Fibroblast of skin of abdomen (primary cell): ENCODE measurements at regions not wholly inside any gene's neighbourhood (a gene's known extent, or its start where the extent isn't known, plus 50 kb on each side); places are given as distances from the start of the nearest gene placed in this dataset.
A peak's percentile ranks its signal among the peaks of the same experiment; 100 is the strongest.

Experiments used
- DNase-seq: peaks from one replicate; pipeline ENCODE4 v3.0.0-alpha.2; 2013

- DNase-seq = no peak
These were observed 96.7 kb upstream of the CLDN10 start for GRCh38 chr13:95455782-95456181.

GRCh38 chr13:95456815-95457214 lies 95.7 kb upstream of the CLDN10 start:
- no peak for DNase-seq

DNA sequence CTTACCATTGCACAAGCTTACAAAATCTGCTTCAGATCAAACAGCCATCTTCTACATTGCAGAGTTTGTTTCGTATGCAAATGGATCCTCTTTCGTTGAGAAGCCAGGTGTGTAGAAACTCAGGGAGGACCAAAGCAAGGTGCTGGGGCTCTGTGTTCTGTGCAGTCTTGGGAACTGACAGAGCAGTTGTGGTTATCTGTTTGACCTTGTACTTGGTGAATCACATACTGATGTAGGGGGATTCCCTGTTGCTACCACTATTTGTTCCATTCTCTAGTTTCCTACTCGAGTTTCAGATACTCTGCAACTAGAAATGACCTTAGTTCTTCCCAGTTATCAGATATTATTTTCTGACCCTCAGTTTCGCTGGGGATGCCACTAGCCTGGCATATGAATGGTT lies 95.2 kb upstream of the CLDN10 start:
- no peak for DNase-seq

GRCh38 chr13:95462801-95463200 lies 89.7 kb upstream of the CLDN10 start:
- no peak for DNase-seq

GRCh38 chr13:95463531-95463930 lies 89.0 kb upstream of the CLDN10 start:
- DNase-seq = no peak

DNA sequence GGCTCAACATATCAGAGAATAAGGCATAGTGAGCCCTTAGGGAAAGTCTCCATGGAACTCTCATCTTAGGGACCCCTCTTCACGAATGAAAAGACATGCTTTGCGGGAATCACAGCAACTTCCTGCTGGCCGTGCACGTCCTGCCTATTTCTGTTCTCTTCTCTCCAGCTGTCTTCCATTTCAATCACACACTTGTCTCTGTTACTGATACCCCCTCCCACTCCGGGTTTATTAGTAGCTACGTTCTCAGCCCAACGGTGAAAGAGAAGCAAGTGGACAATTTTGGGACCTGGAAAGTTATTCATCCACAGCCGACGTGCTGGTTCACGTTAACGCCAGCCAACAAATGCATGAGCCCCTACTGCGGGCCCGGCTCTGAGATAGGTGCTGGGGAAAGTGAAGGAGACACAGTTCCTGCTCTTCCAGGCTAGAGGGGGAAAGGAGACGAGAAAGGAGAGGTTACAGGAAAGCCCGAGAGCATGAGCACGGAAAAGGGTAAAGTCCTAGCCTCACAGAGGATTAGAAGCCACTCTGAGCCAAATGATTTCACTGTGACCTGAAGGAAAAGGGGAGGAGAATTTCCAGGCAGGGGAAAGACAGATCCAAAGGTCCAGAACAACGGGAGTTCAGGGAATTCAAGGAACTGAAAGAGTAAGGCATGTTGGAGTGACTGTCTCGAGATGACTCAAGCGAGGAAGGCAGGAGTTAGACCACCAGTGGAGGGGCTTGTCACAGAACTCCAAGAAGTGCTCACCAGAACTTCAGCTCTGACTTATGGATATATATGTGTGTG lies 81.8 kb upstream of the CLDN10 start:
- no peak for DNase-seq

DNA sequence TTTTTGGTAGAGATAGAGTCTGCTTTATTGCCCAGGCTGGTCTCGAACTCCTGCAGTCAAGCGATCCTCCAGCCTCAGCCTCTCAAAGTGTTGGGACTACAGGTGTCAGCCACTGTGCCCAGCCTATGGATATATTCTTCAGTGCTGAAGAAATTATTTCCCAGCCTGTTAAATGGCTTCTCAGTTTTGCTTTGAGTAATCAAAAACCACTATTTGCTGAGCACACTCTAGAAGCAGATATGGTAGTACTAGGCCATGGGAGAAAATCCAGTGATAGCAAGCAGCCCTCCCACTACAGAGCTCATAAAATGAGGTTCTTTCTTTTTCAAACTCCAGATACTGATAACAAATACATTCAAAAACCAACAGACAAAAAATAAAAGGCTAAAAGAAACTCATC lies 80.6 kb upstream of the CLDN10 start:
- DNase-seq = no peak

DNA sequence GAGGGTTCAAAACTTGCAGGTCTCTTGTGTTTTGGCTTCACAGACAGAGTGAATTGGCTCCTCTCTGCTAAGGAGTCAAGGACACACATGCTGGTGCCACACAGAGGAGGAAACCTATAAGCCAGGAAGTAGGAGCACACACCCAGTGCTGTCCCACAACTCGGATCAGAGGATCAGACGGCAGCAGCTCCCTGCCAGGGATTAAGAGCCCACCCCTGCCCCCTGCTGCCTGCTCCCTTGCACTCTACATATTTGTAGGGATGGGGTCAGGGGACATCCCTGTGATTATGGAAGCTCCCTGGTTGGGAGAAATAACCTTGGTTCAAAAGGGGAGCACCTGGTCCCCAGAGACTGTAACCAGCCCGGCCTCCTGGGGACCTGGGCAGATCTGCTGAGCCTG lies 77.5 kb upstream of the CLDN10 start:
- DNase-seq = no peak

DNA sequence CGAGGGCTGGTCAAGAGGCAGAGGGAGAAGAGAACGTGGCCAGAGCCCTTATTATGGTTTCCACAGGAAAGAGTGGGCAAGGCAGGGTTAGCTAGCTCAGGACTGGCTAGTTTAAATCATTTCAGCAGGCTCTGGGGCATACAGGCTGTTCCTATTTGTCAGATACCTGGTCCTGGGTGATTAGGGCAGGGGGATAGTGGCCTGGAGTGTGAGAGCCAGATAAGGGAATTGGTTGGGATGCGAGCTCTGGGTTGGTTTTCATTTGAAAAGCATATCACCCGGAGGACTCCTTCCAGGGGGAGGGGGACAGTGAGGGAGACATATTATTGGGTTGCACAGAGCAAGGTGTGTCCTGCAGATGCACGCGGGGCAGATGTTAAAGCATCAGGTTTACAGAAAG lies 75.3 kb upstream of the CLDN10 start:
- DNase-seq = no peak

GRCh38 chr13:95479731-95480130 lies 72.8 kb upstream of the CLDN10 start:
- DNase-seq = no peak

DNA sequence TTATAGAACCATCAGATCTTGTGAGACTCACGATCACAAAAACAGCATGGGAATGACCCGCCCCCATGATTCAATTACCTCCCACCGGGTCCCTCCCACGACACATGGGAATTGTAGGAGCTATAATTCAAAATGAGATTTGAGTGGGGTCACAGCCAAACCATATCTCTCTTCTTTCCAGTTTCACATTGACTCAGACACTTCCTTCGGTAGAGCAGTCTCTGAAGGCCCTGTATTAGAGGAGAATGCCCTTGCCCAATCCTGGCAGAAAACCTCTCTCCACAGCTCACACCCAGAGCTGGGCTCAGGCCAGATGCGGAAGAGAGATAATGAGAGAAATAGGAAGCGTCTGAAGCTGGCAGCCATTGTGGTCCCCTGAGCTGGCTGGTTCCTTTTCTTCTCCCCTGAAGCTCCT lies 72.4 kb upstream of the CLDN10 start:
- DNase-seq = no peak

GRCh38 chr13:95480791-95481780 lies 71.4 kb upstream of the CLDN10 start:
- DNase-seq = no peak

GRCh38 chr13:95484052-95484451 lies 68.5 kb upstream of the CLDN10 start:
- DNase-seq = no peak

DNA sequence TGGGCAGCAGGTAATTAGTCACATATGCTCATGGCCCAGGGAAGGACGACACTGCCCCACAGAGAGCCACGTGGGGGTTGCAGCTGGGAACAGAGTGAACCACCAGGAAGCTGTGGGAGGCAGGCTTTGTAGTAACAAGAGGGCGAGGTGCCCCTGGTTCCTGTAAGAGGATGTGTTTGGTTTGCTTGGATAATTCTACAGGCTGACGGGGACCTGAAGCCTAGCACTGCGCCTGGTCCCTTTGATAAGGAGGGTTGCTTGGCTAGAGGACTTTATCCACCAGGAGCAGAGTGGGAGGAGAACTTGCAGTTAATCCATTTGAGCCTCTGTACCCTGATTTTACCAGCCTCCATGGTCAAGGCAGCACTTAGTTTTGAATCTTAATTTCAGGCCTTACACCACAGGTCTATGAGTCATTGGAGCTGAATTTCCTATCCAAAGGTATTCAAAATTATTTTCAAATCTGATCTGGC lies 67.4 kb upstream of the CLDN10 start:
- no peak for DNase-seq

- no peak for DNase-seq
These were observed 66.9 kb upstream of the CLDN10 start for GRCh38 chr13:95485518-95486144.

DNA sequence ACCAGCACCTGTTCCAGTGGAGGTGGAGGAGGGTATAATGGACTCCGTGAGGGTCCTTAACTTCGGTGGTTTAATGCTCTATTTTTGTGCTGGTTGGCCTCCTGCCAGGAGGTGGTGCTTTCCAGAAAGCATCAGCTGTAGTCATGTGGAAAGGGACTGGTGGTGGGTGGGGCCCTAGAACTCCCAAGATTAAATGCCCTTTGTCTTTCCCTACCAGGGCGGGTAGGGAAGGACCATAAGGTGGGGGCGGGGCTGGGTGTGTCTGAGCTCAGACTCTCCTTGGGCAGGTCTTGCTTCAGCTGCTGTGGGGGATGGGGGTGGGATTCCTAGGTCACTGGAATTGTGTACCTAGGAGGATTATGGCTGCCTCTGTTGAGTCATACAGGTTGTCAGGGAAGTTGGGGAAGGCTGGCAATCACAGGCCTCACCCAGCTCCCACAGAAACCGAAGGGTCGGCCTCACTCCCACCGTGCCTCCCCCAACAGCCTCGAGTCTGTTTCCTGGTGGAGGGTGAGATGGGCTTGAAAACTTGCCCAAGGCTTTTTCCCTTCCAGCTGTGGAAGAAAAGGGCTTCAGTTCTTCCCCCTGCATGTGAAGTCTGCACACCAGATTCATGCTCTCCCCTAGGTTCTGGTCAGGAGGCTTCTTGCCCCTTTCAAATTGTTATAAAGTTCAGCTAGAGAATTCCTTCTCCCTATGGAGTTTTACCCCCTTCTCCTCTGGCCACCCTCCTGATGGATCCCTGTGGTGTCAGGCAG lies 60.3 kb upstream of the CLDN10 start:
- DNase-seq = no peak

DNA sequence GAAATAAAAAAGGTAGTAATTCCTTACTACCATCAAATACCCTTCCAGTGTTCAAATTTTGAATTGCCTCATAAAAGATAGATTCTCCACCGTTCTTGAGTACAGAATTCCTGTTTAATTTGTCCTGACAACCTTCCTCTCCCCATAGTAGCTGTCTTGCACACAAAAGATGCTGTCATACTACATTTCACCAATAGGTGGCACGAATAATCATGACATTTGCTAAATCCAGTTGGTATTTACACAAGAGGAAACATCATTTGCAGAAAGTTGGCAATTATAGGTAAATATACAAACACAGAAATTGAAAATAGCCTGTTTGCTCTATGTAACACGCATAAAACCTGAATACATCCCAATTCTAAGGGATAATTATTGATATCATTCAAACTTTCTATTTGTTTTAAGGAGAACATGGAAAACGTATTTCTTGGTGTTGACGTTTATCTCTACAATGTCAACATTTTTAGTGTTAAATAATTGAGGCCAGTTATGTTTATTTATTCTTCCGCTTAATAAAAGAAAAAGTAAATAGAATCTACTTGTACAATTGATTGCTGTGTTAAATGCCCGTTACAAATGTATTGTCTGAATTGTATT lies 58.3 kb upstream of the CLDN10 start:
- DNase-seq = peak; percentile 38

DNA sequence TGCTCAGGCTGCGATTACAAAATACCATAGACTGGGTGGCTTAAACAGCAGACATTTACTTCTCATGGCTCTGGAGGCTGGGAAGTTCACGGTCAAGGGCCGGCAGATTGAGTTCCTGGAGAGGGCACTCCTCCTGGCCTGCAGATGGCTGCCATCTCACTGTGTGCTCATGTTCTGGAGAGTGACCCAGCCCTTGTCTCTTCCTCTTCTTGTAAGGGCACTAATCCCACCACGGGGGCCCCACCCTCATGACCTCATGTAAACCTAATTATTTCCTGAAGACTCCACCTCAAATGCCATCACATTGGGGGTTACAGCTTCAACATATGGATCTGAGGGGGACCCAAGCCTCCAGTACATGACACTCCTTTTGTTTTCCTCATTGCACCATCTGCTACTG lies 56.0 kb upstream of the CLDN10 start:
- DNase-seq = no peak

- no peak for DNase-seq
These were observed 55.1 kb upstream of the CLDN10 start for GRCh38 chr13:95497381-95497807.

GRCh38 chr13:95498886-95499285 lies 53.6 kb upstream of the CLDN10 start:
- no peak for DNase-seq

DNA sequence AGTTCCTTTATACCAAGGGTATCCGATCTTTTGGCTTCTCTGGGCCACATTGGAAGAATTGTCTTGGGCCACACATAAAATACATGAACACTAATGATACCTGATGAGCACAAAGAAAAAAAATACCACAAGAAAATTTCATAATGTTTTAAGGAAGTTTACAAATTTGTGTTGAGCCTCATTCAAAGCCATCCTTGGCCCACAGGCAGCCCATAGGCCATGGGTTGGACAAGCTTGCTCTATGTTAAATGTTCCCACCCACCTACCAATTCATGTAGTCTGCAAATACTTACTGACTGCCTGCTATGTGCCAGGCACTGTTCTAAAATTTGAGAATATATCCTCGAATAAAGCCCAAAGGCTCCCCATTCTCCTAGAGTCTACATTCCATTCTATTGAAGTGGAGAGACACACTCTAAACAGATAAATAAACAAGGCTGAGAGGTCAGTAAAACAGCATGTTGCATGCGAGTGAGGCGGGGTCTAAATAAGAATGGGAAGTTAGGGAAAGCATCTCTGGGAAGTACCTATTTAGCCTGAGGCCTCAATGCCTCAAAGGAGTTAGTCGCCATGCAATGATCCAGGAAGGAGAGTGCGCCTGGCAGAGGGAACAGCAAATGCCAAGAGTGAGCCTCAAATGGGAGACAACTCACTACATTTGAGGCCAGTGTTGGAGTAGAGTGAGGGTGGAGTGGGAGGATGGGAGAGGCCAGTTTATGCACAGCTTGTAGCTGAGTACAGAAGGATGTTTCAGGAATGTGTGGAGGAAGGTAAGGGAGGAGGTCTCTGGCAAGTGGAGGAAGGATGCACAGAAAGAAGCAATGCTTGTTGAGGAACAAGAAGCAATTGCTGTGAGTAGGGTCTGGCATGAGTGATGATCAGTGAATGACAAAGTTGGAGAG lies 52.5 kb upstream of the CLDN10 start:
- DNase-seq = no peak
